GM19372 (cell line): ENCODE measurements at regions not wholly inside any gene's neighbourhood (a gene's known extent, or its start where the extent isn't known, plus 50 kb on each side); places are given as distances from the start of the nearest gene placed in this dataset.
"Not testable (repeated sequence)": the region's sequence is repeated elsewhere in the genome, so short reads cannot be mapped to it uniquely, and the experiment has no call there.

Source experiments
- ATAC-seq: cut with Tn5 transposase; IDR thresholded peaks from one replicate; pipeline ENCODE4 v1.9.1; 2021; ENCODE audit warnings: mild to moderate bottlenecking, low read depth, moderate library complexity; ENCODE audit not compliant: unreplicated experiment

DNA sequence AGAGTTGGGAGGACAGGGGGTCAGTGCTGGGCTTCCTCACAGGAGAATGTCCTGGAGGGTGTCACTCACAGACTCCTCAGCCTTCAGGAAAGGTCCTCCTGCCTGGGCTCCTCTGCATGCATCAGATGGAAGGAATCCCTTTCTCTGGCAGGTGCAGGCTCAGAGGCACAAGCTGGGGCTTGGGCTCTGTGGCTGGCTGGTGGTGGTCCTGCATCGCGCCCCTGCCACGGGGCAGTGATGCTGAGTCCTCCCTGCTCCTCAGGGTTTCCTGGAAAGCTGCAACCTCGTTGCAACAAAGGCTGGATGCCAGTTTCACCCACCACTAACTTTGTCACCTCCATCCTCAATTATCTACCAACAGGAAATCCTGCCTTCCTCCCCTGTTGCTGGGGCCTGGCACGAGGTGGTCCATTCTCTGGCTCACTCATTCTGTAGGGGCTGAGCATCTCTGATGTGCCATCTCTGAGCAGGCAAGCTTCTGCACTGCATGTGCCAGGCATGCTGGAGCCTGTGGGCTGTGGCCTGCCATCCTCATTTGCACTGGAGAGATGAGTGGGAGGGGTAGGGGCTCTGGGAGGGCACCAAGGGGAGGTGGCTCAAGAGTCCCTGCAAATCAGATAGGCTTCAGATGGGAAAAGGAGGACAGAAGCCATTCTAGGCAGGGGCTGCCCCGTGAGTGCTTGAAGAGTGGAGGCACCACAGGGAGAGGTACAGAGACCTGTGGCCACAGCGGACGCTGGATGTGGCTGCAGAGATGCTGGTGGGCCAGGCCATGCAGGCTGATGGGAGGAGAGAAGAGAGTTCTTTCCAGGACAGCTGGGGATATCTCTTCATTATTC lies 272.6 kb upstream of the HS6ST1 start:
- ATAC-seq: no peak

GRCh38 chr2:128591861-128592822 lies 273.5 kb upstream of the HS6ST1 start:
- ATAC-seq: no peak

- ATAC-seq: no peak
Measured at GRCh38 chr2:128593518-128593878, 274.8 kb upstream of the HS6ST1 start.

DNA sequence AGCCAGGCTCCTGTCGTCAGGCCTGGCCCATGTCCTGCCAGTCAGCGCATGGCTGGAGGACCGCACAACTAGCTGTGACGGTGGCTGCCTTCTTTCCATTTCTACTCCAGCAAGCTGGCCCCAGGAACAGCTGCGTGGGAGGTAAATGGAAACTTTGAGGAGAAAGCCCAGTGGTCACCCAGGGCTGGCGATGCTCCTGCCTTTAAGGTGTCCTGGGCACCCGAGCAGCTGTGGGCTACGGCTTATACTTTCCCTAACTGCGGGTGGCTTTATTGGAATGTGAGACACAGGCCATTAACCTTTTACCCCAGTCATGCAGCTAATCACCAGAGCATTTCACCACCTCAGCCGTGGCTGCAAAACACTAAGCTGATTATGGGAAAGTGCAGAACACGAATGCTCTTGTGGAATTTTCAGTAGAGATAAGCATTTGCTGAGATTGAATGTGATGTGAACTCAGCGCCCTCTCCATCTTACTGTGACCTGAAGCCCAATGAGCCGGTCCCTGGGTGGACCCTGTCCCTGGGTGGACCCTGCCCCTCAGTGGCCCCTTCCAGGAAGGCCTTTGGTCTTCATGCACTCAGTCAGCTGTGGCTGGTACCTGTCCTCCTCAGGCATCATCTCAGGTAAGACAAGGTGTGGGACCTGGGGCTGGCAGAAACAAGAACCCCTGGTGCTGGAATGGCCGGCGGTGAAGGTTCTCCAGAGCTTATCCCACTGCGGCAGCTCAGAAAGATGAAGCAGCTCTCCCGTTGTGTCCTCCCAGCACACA lies 275.4 kb upstream of the HS6ST1 start:
- ATAC-seq: no peak

DNA sequence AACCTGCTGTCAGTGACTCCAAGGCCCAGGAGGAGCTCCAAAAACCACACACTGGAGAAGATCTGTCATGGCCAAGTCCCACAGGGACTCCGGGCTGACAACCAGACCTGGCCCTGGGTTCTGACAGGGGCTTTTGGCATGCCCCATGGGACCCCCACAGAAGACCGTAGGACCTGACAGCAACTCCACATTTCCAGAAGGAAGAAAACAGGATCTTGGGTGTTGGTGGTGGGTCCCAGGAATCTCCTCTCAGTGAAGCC lies 275.9 kb upstream of the HS6ST1 start:
- no peak for ATAC-seq

DNA sequence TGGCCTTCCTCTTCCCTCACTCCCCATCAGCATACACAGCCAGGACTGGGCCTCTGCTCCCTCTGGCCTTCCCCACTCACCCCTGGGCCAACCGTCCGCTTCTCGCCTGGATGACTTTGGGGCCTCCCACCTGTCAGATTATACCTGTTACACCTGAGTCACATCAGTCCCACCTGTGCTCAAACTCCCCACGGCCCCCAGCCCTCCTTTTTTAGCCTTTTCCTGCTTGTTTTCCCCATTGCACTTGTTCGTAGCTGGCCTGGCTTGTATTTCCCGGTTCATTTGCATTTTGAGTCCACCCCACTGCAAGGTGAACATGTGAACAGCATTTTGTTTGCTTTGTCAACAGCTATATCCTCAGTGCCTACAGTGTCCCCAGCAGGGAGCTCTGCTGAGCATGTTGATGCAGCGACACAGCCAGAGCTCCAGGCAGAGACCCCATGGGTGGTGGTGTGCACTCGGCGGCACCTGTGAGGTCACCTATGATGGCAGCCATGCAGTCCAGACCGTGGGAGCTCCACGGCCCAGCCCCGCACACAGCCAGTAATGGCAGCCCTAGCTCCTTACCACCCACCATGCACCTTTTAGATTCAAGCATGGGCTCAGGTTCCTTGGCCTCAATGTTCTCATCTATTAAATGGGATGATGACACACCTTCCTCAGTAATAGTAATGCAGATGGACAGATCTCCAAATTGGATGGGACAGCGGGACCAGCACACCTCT lies 276.4 kb upstream of the HS6ST1 start:
- ATAC-seq: no peak

- ATAC-seq: no peak
Measured at GRCh38 chr2:128595763-128596395, 277.2 kb upstream of the HS6ST1 start.

DNA sequence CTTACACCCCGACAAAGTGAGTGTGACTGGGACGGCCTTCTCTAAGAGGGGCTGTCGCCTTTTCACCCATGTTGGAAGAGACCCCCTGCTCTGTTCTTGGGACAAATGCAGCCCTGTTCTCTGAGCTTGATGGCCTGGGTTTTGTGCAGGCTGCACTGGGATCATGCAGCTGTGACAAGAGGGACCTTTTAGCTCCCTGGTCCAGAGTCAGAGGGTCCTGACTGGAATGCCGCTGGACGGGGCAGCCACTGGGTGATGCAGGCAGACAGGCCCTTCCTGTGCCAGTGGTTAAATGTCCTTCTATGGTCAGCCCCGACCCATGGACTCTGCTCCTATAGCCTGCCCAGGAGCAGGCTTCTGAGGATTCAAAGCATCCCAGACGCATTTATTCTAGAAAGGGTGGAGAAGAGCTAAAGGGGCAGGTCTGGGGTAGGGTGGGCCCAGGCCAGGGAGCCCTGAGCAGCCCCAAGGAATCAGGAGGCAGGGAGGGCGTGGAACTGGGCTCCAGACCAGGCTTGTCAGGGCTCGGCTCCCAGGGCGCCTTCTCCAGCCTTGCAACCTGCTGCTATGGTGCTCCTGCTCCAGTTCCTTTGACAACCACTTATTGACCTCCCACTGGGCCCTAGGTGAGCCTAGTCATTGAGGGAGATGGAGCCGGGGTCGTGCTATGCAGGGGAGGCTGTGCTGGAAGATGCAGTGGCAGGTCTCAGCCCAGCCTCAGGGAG lies 277.9 kb upstream of the HS6ST1 start:
- no peak for ATAC-seq

DNA sequence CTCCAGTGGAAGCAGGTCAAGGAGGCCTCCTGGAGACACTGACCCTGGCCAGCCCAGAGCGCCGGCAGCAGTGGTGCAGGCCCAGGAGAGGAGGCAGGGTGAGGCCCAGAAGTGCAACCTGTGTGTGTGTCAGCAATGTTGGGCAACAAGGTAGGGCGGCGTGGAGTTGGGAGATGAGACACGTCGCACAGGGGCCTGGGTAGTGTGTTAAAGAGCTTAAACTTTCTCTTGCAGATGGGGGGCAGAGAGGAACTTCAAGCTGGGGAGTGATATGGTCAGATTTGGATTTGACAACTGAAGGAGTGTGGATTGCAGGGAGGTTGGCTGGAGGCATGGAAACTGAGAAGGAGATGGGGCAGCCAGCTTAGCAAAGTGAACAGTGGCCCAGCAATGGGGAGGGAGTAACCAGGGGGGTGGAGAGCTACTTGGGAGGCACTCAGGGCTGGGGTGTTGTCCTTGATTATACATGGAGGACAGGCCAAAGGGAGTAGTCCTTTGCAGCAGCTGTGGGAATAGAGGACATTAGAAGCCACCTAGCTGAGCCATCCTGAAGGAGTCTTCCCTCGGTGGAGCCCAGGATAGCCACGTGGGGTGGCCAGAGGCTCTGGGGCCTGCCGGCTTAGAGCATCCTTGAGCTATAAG lies 278.6 kb upstream of the HS6ST1 start:
- no peak for ATAC-seq

DNA sequence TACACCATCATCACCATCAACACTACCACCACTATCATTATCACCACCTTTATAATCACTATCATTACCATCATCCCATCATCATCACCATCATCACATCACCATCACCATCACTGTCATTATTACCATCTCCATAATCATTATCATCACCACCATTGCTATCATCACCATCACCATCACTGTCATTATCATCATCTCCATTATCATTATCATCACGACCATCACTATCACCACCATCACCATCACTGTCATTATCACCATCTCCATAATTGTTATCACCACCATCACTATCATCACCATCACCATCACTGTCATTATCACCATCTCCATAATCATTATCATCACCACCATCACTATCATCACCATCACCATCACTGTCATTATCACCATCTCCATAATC lies 279.6 kb upstream of the HS6ST1 start:
- ATAC-seq: not testable (repeated sequence)

- no peak for ATAC-seq
Measured at GRCh38 chr2:128598862-128599441, 280.3 kb upstream of the HS6ST1 start.

GRCh38 chr2:128599700-128600099 lies 281.0 kb upstream of the HS6ST1 start:
- ATAC-seq: no peak

DNA sequence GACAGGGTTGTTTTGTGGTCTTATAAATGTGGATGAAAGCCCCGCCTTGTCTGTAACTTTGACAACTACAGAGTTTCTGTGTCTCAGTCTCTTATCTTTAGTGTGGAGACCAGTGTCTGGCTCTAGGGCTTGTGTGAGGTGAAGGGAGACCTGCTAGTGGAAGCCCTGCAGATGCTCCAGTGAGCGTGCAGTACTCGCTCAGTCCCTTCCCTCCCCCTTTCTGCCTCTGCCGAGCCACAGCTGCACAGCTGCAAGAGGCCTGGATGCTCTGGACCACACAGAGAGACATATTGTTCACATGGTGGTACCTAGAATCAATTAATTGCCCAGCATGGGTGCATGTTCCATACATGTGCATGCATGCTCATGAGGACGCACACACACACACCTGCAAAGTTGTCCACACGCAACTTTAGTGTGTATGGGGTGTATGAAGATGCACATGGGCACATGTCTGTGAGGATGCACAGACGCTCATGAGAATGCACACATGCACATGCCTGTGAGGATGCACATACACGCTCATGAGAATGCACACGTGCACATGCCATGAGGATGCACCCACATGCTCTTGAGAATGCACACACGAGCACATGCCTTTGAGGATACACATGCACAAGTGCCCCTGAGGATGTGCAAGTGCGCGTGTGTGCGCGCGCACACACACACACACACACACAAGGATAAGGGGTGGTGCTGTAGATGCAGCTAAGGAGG lies 282.1 kb upstream of the HS6ST1 start:
- ATAC-seq: no peak

GRCh38 chr2:128601298-128602037 lies 282.8 kb upstream of the HS6ST1 start:
- ATAC-seq: no peak

DNA sequence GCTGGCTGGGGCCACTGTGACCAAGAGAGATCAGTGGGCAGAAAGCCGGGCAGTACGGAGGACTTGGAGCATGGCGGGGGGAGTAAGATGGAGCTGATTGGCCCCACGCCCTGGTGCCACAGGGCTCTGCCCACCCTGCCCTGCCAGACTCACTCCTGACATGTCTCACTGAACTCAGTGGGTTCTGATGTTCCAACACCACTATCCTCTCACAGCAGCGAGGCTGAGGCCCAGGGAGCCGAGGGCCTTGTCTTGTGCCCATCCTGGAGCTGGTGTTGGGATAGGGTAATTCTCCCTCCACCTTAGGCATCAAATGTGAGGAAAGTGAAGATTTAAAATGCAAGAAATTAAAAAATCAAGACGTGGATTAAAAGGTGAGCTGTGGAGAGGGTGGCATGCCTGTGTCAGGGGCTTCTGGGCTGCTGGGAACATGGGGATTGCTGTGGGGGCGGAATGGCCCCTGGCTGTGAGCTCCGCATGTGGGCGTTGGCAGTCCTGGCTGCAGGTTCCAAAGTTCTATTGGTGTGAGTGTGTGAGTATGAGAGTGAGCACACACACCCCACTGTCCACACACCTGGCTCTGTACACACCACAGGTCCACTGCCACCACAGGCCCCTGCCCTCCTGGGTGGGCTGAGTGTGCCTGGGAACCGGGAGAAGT lies 283.5 kb upstream of the HS6ST1 start:
- no peak for ATAC-seq

DNA sequence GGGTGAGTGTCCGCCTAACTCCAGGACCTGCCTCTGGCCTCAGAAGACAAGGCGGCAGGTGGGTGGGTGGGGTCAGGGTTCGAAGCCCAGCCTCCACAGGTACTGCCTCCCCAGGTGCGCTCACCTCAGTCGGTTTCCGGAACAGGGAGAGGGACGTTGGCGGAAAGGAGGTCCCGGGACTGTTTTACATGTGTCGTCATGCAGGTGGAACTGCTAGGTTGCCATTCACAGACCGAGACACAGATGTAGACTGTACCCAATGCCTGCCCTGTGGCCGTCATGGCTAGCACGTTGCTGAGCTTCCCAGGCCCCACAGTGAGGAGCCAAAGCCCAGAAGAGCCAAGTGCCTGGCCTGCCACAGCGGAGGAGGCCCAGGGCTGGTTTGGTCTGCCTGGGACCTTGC lies 284.0 kb upstream of the HS6ST1 start:
- no peak for ATAC-seq
